ENCODE measurements at regions not wholly inside any gene's neighbourhood (a gene's known extent, or its start where the extent isn't known, plus 50 kb on each side); places are given as distances from the start of the nearest gene placed in this dataset.
A peak's percentile ranks its signal among the peaks of the same experiment; 100 is the strongest.

- H3K4me1 Mint-ChIP-seq (ENCODE audit: insufficient read depth, unreplicated experiment) = peaks cover 9% of the 10 kb centered on the region
- no peaks in the 10 kb centered on the region for H3K9me3 Mint-ChIP-seq (ENCODE audit: unreplicated experiment)
- no peaks in the 10 kb centered on the region for H3K36me3 Mint-ChIP-seq (ENCODE audit: insufficient read depth, unreplicated experiment)
- ChIA-PET POLR2A (interaction anchor here (0.5 kb wide), 1 partner anchor 57 kb away, joined by 3 read pairs; no protein-coding TSS in a partner anchor), CTCF (no interaction called here)
- TF ChIP-seq CTCF (IDR thresholded peaks at IDR 0.05; ENCODE audit: unreplicated experiment) = no peak
- no peak overlapping the region for H3K4me3 Mint-ChIP-seq (ENCODE audit: unreplicated experiment)
- no TSS peak for BruUV-seq (replicated peaks)
- H3K27ac Mint-ChIP-seq (ENCODE audit: low read depth, unreplicated experiment) = peak overlapping the region; percentile 46
- DNase-seq (ENCODE audit: unreplicated experiment) = peak; percentile 20
- H3K27me3 Mint-ChIP-seq (ENCODE audit: insufficient read depth, unreplicated experiment) = no peaks in the 10 kb centered on the region
- intact Hi-C loops (cut with micrococcal nuclease) = no loop called here
Measured at GRCh38 chr4:35538807-35539206, 705.5 kb downstream of the ARAP2 start.

GRCh38 chr4:35539404-35540055 lies 704.8 kb downstream of the ARAP2 start:
- no peaks in the 10 kb centered on the region for H3K27me3 Mint-ChIP-seq (ENCODE audit: insufficient read depth, unreplicated experiment)
- BruUV-seq (replicated peaks) = no TSS peak
- POLR2A ChIA-PET = interaction anchor here (0.5 kb wide), 1 partner anchor 58 kb away, joined by 3 read pairs; no protein-coding TSS in a partner anchor
- no peaks in the 10 kb centered on the region for H3K36me3 Mint-ChIP-seq (ENCODE audit: insufficient read depth, unreplicated experiment)
- H3K9me3 Mint-ChIP-seq (ENCODE audit: unreplicated experiment) = no peaks in the 10 kb centered on the region
- intact Hi-C loops (cut with micrococcal nuclease) = no loop called here
- DNase-seq (ENCODE audit: unreplicated experiment) = peak; percentile 43
- H3K4me3 Mint-ChIP-seq (ENCODE audit: unreplicated experiment) = no peak overlapping the region
- no peak for TF ChIP-seq CTCF (IDR thresholded peaks at IDR 0.05; ENCODE audit: unreplicated experiment)
- no peak overlapping the region for H3K27ac Mint-ChIP-seq (ENCODE audit: low read depth, unreplicated experiment)
- CTCF ChIA-PET = no interaction called here
- H3K4me1 Mint-ChIP-seq (ENCODE audit: insufficient read depth, unreplicated experiment) = peaks cover 9% of the 10 kb centered on the region

- Mint-ChIP-seq H3K9me3 (ENCODE audit: unreplicated experiment) (no peaks in the 10 kb centered on the region), H3K4me3 (ENCODE audit: unreplicated experiment) (no peak overlapping the region), H3K27me3 (ENCODE audit: insufficient read depth, unreplicated experiment) (no peaks in the 10 kb centered on the region), H3K36me3 (ENCODE audit: insufficient read depth, unreplicated experiment) (no peaks in the 10 kb centered on the region), H3K27ac (ENCODE audit: low read depth, unreplicated experiment) (no peak overlapping the region), H3K4me1 (ENCODE audit: insufficient read depth, unreplicated experiment) (peaks cover 9% of the 10 kb centered on the region)
- intact Hi-C loops (cut with micrococcal nuclease) = no loop called here
- ChIA-PET POLR2A (no interaction called here), CTCF (no interaction called here)
- TF ChIP-seq CTCF (IDR thresholded peaks at IDR 0.05; ENCODE audit: unreplicated experiment) = no peak
- no TSS peak for BruUV-seq (replicated peaks)
- DNase-seq (ENCODE audit: unreplicated experiment) = no peak
Measured at GRCh38 chr4:35541146-35541887, 703.0 kb downstream of the ARAP2 start.

GRCh38 chr4:35541888-35542213 lies 702.5 kb downstream of the ARAP2 start:
- POLR2A ChIA-PET = no interaction called here
- BruUV-seq (replicated peaks) = no TSS peak
- no peak overlapping the region for H3K27ac Mint-ChIP-seq (ENCODE audit: low read depth, unreplicated experiment)
- H3K36me3 Mint-ChIP-seq (ENCODE audit: insufficient read depth, unreplicated experiment) = no peaks in the 10 kb centered on the region
- no peak for TF ChIP-seq CTCF (IDR thresholded peaks at IDR 0.05; ENCODE audit: unreplicated experiment)
- H3K4me1 Mint-ChIP-seq (ENCODE audit: insufficient read depth, unreplicated experiment) = peaks cover 9% of the 10 kb centered on the region
- no peaks in the 10 kb centered on the region for H3K27me3 Mint-ChIP-seq (ENCODE audit: insufficient read depth, unreplicated experiment)
- CTCF ChIA-PET = no interaction called here
- intact Hi-C loops (cut with micrococcal nuclease) = no loop called here
- H3K9me3 Mint-ChIP-seq (ENCODE audit: unreplicated experiment) = no peaks in the 10 kb centered on the region
- no peak overlapping the region for H3K4me3 Mint-ChIP-seq (ENCODE audit: unreplicated experiment)
- DNase-seq (ENCODE audit: unreplicated experiment) = no peak

Data from MCF 10A (cell line).